Heart right ventricle (tissue), 16 donors: ENCODE measurements at regions not wholly inside any gene's neighbourhood (a gene's known extent, or its start where the extent isn't known, plus 50 kb on each side); places are given as distances from the start of the nearest gene placed in this dataset.

Experiments
- ATAC-seq, 8 donors: fragments of 200-7000 bp; cut with Tn5 transposase; one replicate each; pipeline ENCODE4 v1.9.1; 2020; ENCODE audit warnings: mild to moderate bottlenecking in 8 of 8, moderate library complexity in 8 of 8, moderate number of reproducible peaks in 1 of 8
- DNase-seq, 2 donors: peaks; one replicate each; pipeline ENCODE4 v3.0.0-alpha.2; 2020
- H3K27ac ChIP-seq, 10 donors: fragments of 200-600 bp; sonication (generic) in 2 of 10; one replicate each; pipeline versions ENCODE4 v1.5.0 to v1.8.0; 2020 to 2022; ENCODE audit warnings: mild to moderate bottlenecking in 3 of 10
- H3K27me3 ChIP-seq, 7 donors: fragments of 200-600 bp; one replicate each; pipeline ENCODE4 v1.8.0; 2021 to 2022; ENCODE audit warnings: mild to moderate bottlenecking in 2 of 7
- H3K36me3 ChIP-seq, 9 donors: fragments of 200-600 bp; sonication (generic) in 1 of 9; one replicate each; pipeline versions ENCODE4 v1.5.0 to v1.8.0; 2020 to 2022; ENCODE audit warnings: mild to moderate bottlenecking in 2 of 9
- H3K4me1 ChIP-seq, 9 donors: fragments of 200-600 bp; sonication (generic) in 1 of 9; one replicate each; pipeline versions ENCODE4 v1.5.0 to v1.8.0; 2020 to 2022; ENCODE audit warnings: mild to moderate bottlenecking in 4 of 9
- H3K4me3 ChIP-seq, 10 donors: fragments of 200-600 bp; sonication (generic) in 2 of 10; one replicate each; pipeline versions ENCODE4 v1.5.0 to v1.8.0; 2020 to 2022; ENCODE audit warnings: mild to moderate bottlenecking in 7 of 10, moderate library complexity in 2 of 10
- H3K9me3 ChIP-seq, 11 donors: fragments of 200-600 bp in 10 of 11; sonication (generic) in 2 of 11; one replicate each; pipeline versions ENCODE4 v1.5.0 to v1.8.0; 2013 to 2022; ENCODE audit warnings: mild to moderate bottlenecking in 2 of 11, control low read depth in 1 of 11, moderate library complexity in 1 of 11
- WGBS, 2 donors: extraction: QIAGEN DNeasy Blood & Tissue Kit; methylation state at CpG; one replicate each; pipeline ENCODE4 v1.1.7; 2013; ENCODE audit warnings: inconsistent platforms in 1 of 2; 5-methylcytosine and 5-hydroxymethylcytosine counted together
- intact Hi-C, 10 donors: fragments of 100-400 bp; cut with DNase I; formaldehyde crosslinking; loops; one replicate each; pipeline versions ENCODE4 v1.11.1 to v1.14.2; 2022
- TF ChIP-seq, protein P1 (sequence below), 9 donors: fragments of 200-600 bp; sonication (generic) in 2 of 9; IDR thresholded peaks; one replicate each; pipeline versions ENCODE4 v1.5.0 to v1.8.0; 2021 to 2022; ENCODE audit warnings: antibody characterized with exemption in 9 of 9, mild to moderate bottlenecking in 5 of 9, moderate library complexity in 1 of 9
- donor health status: Arrhythmogenic right ventricular cardiomyopathy.
- donor health status: ischemic (EF 13 %, LVEDD 7.1; RV severe dilation, severe dysfunction).
- donor health status: healthy with polysubstance abuse.
- donor health status: DM: no; HTN: yes; CAD: no.
- donor health status: DM: no; HTN: no; CAD: no.
- donor health status: ischemic (EF 25% LVEDD 6.9; RV normal size, moderate dysfunction).
- donor health status: ischemic (EF 25% LVEDD 5.7; RV mildly dilated, moderate dysfunction).
- donor health status: healthy.
- donor health status: DM: yes; HTN: yes; CAD: no.
- donor health status: Ischemic cardiomyopathy.
- donor health status: ischemic (EF 35%, LVEDD 5.7; RV mildly dilated, moderate dysfunction).
- donor health status: nonischemic (EF 11% LVEDD 7.7; RV severe dilation, severe dysfunction).
- donor health status: DM: yes; HTN: yes; CAD: no.
- donor health status: PGD.
- donor health status: ischemic (EF 29% LVEDD 5.4; RV normal size, mild dysfunction).
- donor health status: nonischemic (EF 23%, LVEDD 6.1; RV moderate dilation, normal function).

DNA sequence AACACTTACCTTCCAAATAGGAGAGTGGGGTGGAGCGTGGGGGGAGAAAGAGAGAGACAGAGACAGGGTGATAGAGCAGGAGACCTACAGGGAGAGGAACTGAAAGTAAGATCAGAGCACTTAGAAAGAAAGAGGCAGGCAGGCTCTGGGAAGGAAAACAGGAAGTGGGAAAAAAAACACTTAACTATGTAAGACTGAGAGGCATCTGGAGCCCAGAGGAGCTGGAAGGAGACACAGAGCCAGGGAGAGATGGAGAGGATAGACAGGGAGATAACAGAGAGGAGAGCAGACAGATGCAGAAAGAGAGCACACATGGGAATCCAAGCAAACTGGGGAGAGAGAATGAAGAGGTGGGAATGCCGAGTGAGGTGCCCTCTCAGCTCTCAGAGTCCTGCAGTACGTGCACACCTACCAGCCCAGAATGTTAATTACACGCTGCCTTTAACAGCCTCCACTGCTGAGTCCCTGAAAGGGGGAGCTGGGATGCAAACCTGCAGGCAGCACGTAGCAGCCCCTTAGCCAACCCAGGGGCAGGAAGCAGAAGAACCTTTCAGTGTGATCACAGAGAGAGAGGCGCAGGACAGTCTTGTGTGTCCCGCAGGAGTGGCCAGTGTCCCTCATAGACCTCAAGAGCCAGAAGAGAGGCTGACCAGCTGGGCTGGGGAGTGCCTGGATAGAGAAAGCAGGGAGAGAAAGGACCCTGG lies 132.7 kb upstream of the LRFN2 start:
- TF ChIP-seq, protein P1, sequence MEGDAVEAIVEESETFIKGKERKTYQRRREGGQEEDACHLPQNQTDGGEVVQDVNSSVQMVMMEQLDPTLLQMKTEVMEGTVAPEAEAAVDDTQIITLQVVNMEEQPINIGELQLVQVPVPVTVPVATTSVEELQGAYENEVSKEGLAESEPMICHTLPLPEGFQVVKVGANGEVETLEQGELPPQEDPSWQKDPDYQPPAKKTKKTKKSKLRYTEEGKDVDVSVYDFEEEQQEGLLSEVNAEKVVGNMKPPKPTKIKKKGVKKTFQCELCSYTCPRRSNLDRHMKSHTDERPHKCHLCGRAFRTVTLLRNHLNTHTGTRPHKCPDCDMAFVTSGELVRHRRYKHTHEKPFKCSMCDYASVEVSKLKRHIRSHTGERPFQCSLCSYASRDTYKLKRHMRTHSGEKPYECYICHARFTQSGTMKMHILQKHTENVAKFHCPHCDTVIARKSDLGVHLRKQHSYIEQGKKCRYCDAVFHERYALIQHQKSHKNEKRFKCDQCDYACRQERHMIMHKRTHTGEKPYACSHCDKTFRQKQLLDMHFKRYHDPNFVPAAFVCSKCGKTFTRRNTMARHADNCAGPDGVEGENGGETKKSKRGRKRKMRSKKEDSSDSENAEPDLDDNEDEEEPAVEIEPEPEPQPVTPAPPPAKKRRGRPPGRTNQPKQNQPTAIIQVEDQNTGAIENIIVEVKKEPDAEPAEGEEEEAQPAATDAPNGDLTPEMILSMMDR (IDR thresholded peaks at IDR 0.05) = no peak
- H3K36me3 ChIP-seq = no peaks in the 10 kb centered on the region
- 50 to 58% methylated on average over 7 of the region's 7 CpGs for WGBS, 2 donors
- DNase-seq (no peak), ATAC-seq (peak in 7 of 8 donors; percentile 51 to 76 (median 63))
- peaks cover 0 to 16% (median 5%) of the 10 kb centered on the region in 9 donors for H3K4me1 ChIP-seq
- peaks cover 0 to 4% (median 0%) of the 10 kb centered on the region in 11 donors for H3K9me3 ChIP-seq
- intact Hi-C loops = no loop called here
- peak overlapping the region in 8 of 10 donors; percentile 23 to 64 (median 53) for H3K27ac ChIP-seq
- no peaks in the 10 kb centered on the region for H3K27me3 ChIP-seq
- H3K4me3 ChIP-seq = peak overlapping the region in 5 of 10 donors; percentile 0 to 20 (median 7)

DNA sequence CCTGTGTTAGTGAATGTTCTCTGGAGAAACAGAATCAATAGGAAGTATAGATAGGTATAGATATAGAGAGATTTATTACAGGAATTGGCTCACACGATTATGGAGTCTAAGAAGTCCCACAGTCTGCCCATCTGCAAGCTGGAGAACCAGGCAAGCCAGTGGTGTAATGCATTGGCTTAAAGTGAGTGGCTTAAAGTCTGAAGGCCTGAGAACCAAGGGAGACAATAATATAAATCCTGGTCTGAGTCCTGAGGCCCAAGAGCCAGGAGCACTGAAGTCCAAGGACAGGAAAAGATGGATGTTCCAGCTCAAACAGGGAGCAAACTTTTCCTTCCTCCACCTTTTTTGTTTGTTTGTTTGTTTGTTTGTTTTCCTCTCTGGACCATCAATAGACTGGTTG lies 131.2 kb upstream of the LRFN2 start:
- H3K9me3 ChIP-seq = peaks cover 0 to 4% (median 0%) of the 10 kb centered on the region in 11 donors
- WGBS, 2 donors = 92 to 95% methylated on average over 1 of the region's 1 CpG
- intact Hi-C loops = no loop called here
- ATAC-seq = no peak
- peaks cover 0 to 4% (median 0%) of the 10 kb centered on the region in 7 donors for H3K27me3 ChIP-seq
- no peaks in the 10 kb centered on the region for H3K36me3 ChIP-seq
- no peak overlapping the region for H3K4me3 ChIP-seq
- peaks cover 0 to 16% (median 5%) of the 10 kb centered on the region in 9 donors for H3K4me1 ChIP-seq
- no peak for DNase-seq
- TF ChIP-seq, protein P1 (IDR thresholded peaks at IDR 0.05) = no peak
- no peak overlapping the region for H3K27ac ChIP-seq

DNA sequence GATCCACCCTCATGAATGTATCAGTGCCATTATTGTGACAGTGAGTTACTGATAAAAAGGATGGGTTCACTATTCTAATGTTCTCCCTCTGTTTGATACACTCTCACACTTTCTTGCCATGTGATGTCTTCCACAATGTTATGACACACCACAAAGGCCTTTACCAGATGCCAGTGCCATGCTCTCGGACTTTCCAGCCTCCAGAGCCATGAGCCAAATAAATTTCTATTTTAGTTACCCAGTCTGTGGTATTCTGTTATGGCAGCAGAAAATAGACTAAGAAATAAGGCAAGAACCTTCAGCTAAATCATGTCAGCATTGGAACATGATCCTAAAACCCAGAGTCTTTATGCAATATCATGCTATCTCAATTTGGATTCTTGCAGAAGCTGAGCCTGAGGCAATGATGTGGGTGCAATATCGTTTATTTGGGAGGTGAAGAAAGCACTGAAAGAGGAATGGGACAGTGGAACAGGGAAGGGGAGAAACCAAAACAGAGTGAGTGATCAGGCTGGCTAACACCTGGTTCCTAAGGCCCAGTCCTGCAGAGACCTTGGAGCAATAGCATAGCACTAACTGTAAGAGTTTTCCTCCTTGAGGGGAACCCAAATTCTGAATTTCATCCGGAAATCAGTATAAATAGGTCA lies 130.4 kb upstream of the LRFN2 start:
- no peak overlapping the region for H3K4me3 ChIP-seq
- H3K9me3 ChIP-seq = peaks cover 0 to 4% (median 0%) of the 10 kb centered on the region in 11 donors
- TF ChIP-seq, protein P1 (IDR thresholded peaks at IDR 0.05) = no peak
- intact Hi-C loops = no loop called here
- no peak overlapping the region for H3K27ac ChIP-seq
- 84 to 89% methylated on average over 3 of the region's 3 CpGs for WGBS, 2 donors
- DNase-seq = no peak
- peaks cover 0 to 8% (median 0%) of the 10 kb centered on the region in 7 donors for H3K27me3 ChIP-seq
- H3K36me3 ChIP-seq = no peaks in the 10 kb centered on the region
- ATAC-seq = no peak
- H3K4me1 ChIP-seq = peaks cover 0 to 16% (median 5%) of the 10 kb centered on the region in 9 donors

DNA sequence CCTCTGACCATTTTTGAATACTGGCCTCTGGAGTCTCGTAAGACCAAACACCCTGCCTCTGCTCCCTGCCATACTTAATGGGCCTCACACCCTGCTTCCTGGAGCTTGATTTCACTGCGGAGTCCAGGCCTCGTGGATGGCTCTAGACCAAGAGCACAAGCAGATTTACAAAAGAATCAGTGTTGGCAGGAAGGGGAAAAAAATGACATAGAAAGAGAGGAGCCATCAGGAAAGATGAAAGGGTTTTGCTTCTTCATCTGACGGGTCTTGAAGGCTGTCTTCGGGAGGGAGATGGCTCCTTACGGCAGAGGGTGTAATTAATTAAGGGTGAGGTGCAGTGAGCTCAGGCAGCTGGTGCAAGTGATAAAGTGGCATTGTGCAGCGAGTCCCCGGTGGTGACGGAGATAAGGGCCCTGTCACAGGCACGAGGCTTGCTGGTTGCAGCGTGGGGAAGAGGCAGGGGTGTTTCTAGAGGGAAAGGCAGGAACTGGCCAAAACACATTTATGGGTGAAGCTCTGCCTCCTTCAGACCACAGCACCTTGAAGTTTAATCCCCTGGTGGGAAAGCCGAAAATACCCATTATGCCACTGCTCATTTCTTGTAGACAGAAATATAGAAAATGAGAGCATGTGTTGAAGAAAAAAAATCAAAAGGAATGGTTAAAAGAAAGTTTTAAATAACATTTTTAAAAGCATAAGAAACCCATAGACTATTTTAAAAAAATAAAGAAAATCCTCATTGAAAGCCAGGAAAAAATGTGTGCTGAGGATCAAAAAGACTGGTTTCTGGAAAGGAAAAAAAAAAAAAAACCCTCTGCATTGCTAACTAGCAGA lies 128.6 kb upstream of the LRFN2 start:
- DNase-seq (no peak), ATAC-seq (no peak)
- 31 to 35% methylated on average over 12 of the region's 12 CpGs for WGBS, 2 donors
- Histone ChIP-seq H3K4me3 (no peak overlapping the region), H3K36me3 (no peaks in the 10 kb centered on the region), H3K27me3 (peaks cover 0 to 8% (median 0%) of the 10 kb centered on the region in 7 donors), H3K9me3 (peaks cover 0 to 4% (median 0%) of the 10 kb centered on the region in 11 donors), H3K4me1 (peaks cover 0 to 16% (median 5%) of the 10 kb centered on the region in 9 donors), H3K27ac (no peak overlapping the region)
- intact Hi-C loops = no loop called here
- TF ChIP-seq, protein P1 (IDR thresholded peaks at IDR 0.05) = no peak
